C4-2B (cell line): ENCODE measurements at regions not wholly inside any gene's neighbourhood (a gene's known extent, or its start where the extent isn't known, plus 50 kb on each side); places are given as distances from the start of the nearest gene placed in this dataset.

ENCODE experiments used
- ZFX ChIP-seq: fragments of 450-650 bp; IDR thresholded peaks from 2 replicates; pipeline ENCODE4 v1.6.1; 2017
- TF ChIP-seq, protein P1 (sequence below): fragments of 450-650 bp; conservative IDR thresholded peaks from 2 replicates; pipeline ENCODE4 v1.5.1; 2017; ENCODE audit warnings: mild to moderate bottlenecking

DNA sequence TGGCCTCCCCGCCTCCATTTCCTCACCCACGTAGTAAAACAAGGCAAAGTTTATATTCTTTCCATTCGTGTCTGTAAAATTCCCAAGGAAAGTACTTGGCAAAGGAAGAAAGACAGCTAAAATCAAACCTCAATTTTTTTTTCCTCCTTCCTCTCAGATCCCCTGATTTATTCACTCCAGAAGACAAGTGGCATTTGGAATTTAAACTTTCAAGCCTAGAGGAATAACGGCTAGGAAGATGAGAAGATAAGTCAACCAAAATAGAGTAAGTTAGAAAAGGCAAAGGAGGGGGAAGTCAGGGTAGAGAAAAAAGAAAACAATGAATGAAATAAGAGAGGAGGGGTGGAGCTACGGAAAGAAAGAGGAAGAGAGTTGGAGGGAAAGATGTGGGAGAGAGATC is 198.9 kb upstream of the PIK3C3 start:
- TF ChIP-seq, protein P1, sequence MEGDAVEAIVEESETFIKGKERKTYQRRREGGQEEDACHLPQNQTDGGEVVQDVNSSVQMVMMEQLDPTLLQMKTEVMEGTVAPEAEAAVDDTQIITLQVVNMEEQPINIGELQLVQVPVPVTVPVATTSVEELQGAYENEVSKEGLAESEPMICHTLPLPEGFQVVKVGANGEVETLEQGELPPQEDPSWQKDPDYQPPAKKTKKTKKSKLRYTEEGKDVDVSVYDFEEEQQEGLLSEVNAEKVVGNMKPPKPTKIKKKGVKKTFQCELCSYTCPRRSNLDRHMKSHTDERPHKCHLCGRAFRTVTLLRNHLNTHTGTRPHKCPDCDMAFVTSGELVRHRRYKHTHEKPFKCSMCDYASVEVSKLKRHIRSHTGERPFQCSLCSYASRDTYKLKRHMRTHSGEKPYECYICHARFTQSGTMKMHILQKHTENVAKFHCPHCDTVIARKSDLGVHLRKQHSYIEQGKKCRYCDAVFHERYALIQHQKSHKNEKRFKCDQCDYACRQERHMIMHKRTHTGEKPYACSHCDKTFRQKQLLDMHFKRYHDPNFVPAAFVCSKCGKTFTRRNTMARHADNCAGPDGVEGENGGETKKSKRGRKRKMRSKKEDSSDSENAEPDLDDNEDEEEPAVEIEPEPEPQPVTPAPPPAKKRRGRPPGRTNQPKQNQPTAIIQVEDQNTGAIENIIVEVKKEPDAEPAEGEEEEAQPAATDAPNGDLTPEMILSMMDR = no peak
- TF ChIP-seq ZFX = no peak
